Heart left ventricle (tissue), 16 donors: ENCODE measurements at regions not wholly inside any gene's neighbourhood (a gene's known extent, or its start where the extent isn't known, plus 50 kb on each side); places are given as distances from the start of the nearest gene placed in this dataset.

ENCODE experiments used
- ATAC-seq, 4 donors: fragments of 200-7000 bp; cut with Tn5 transposase; one replicate each; pipeline ENCODE4 v1.9.1; 2020 to 2022; ENCODE audit warnings: moderate library complexity in 4 of 4, mild to moderate bottlenecking in 3 of 4, moderate number of reproducible peaks in 1 of 4
- DNase-seq, 5 donors: peaks; one replicate each; pipeline ENCODE4 v3.0.0-alpha.2; 2020
- H3K27ac ChIP-seq, 12 donors: fragments of 200-600 bp; sonication (generic) in 4 of 12; one replicate each; pipeline versions ENCODE4 v1.5.0 to v1.8.0; 2016 to 2022; ENCODE audit warnings: mild to moderate bottlenecking in 2 of 12
- H3K27me3 ChIP-seq, 9 donors: fragments of 200-600 bp; sonication (generic) in 2 of 9; one replicate each; pipeline versions ENCODE4 v1.5.1 to v1.8.0; 2016 to 2022; ENCODE audit warnings: mild to moderate bottlenecking in 3 of 9
- H3K36me3 ChIP-seq, 9 donors: fragments of 200-600 bp; sonication (generic) in 2 of 9; one replicate each; pipeline versions ENCODE4 v1.5.0 to v1.8.0; 2018 to 2022; ENCODE audit warnings: mild to moderate bottlenecking in 2 of 9
- H3K4me1 ChIP-seq, 12 donors: fragments of 200-600 bp; sonication (generic) in 4 of 12; one replicate each; pipeline versions ENCODE4 v1.5.0 to v1.8.0; 2016 to 2022; ENCODE audit warnings: mild to moderate bottlenecking in 3 of 12
- H3K4me3 ChIP-seq, 12 donors: fragments of 200-600 bp; sonication (generic) in 4 of 12; one replicate each; pipeline versions ENCODE4 v1.5.0 to v1.8.0; 2017 to 2022; ENCODE audit warnings: mild to moderate bottlenecking in 9 of 12, moderate library complexity in 4 of 12
- H3K9me3 ChIP-seq, 12 donors: fragments of 200-600 bp; sonication (generic) in 4 of 12; one replicate each; pipeline versions ENCODE4 v1.5.0 to v1.8.0; 2016 to 2022; ENCODE audit warnings: mild to moderate bottlenecking in 1 of 12
- POLR2A ChIP-seq, 2 donors: fragments of 450-650 bp; IDR thresholded peaks; one replicate each; pipeline ENCODE4 v1.6.1; 2017; ENCODE audit warnings: antibody characterized with exemption in 2 of 2, mild to moderate bottlenecking in 2 of 2, moderate library complexity in 2 of 2
- WGBS, 4 donors: extraction: QIAGEN DNeasy Blood & Tissue Kit in 2 of 4; methylation state at CpG; one replicate each; pipeline versions ENCODE4 v1.1.5 to v1.1.7; 2013 to 2018; 5-methylcytosine and 5-hydroxymethylcytosine counted together
- intact Hi-C, 10 donors: fragments of 100-400 bp; cut with DNase I; formaldehyde crosslinking; loops; one replicate each; pipeline versions ENCODE4 v1.11.1 to v1.14.2; 2022
- TF ChIP-seq, protein P1 (sequence below), 12 donors: fragments of 200-600 bp; sonication (generic) in 4 of 12; IDR thresholded peaks; one replicate each; pipeline versions ENCODE4 v1.5.0 to v1.8.0; 2018 to 2022; ENCODE audit warnings: antibody characterized with exemption in 12 of 12, mild to moderate bottlenecking in 5 of 12
- donor health status: ischemic (EF 13 %, LVEDD 7.1; RV severe dilation, severe dysfunction).
- donor health status: healthy with polysubstance abuse.
- donor health status: DM: no; HTN: yes; CAD: no.
- donor health status: DM: no; HTN: no; CAD: no.
- donor health status: ischemic (EF 25% LVEDD 6.9; RV normal size, moderate dysfunction).
- donor health status: ischemic (EF 25% LVEDD 5.7; RV mildly dilated, moderate dysfunction).
- donor health status: healthy.
- donor health status: DM: yes; HTN: yes; CAD: no.
- donor health status: ischemic (EF 35%, LVEDD 5.7; RV mildly dilated, moderate dysfunction).
- donor health status: nonischemic (EF 11% LVEDD 7.7; RV severe dilation, severe dysfunction).
- donor health status: DM: yes; HTN: yes; CAD: no.
- donor health status: PGD.
- donor health status: ischemic (EF 29% LVEDD 5.4; RV normal size, mild dysfunction).
- donor health status: nonischemic (EF 23%, LVEDD 6.1; RV moderate dilation, normal function).

DNA sequence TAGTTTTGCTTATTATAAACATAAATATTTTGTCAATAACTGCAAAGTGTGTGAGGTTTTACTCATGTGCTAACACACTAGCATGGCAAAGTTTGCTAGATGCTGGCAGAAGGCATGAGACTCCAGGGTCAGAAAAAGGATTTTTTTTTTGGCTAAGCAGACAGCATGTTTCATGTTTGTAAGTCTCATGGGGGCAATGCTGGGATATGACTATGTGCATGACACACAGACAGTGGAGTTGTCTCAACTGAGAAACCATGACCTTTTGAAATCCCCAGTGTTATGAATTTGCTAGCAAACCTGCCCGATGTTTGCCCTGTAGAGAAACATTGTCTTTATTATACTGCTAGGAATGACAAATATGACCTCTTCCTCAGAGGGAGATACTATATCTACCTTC, 448.2 kb downstream of the BRINP3 start:
- no peak overlapping the region for H3K4me3 ChIP-seq
- intact Hi-C loops: no loop called here
- ATAC-seq: no peak
- H3K27me3 ChIP-seq: no peaks in the 10 kb centered on the region
- no peak overlapping the region for H3K27ac ChIP-seq
- no peaks in the 10 kb centered on the region for H3K4me1 ChIP-seq
- TF ChIP-seq, protein P1, sequence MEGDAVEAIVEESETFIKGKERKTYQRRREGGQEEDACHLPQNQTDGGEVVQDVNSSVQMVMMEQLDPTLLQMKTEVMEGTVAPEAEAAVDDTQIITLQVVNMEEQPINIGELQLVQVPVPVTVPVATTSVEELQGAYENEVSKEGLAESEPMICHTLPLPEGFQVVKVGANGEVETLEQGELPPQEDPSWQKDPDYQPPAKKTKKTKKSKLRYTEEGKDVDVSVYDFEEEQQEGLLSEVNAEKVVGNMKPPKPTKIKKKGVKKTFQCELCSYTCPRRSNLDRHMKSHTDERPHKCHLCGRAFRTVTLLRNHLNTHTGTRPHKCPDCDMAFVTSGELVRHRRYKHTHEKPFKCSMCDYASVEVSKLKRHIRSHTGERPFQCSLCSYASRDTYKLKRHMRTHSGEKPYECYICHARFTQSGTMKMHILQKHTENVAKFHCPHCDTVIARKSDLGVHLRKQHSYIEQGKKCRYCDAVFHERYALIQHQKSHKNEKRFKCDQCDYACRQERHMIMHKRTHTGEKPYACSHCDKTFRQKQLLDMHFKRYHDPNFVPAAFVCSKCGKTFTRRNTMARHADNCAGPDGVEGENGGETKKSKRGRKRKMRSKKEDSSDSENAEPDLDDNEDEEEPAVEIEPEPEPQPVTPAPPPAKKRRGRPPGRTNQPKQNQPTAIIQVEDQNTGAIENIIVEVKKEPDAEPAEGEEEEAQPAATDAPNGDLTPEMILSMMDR (IDR thresholded peaks at IDR 0.05): no peak
- TF ChIP-seq POLR2A (IDR thresholded peaks at IDR 0.05): no peak
- DNase-seq: no peak
- 56 to 100% (median 93%) methylated on average over 1 of the region's 1 CpG for WGBS, 4 donors
- no peaks in the 10 kb centered on the region for H3K36me3 ChIP-seq
- H3K9me3 ChIP-seq: peaks cover 0 to 8% (median 0%) of the 10 kb centered on the region in 12 donors

- H3K4me3 ChIP-seq: no peak overlapping the region
- H3K36me3 ChIP-seq: no peaks in the 10 kb centered on the region
- H3K4me1 ChIP-seq: no peaks in the 10 kb centered on the region
- ATAC-seq: no peak
- no peak for TF ChIP-seq POLR2A (IDR thresholded peaks at IDR 0.05)
- TF ChIP-seq, protein P1 (IDR thresholded peaks at IDR 0.05): no peak
- 96 to 100% (median 96%) methylated on average over 1 of the region's 1 CpG for WGBS, 4 donors
- DNase-seq: no peak
- H3K27me3 ChIP-seq: no peaks in the 10 kb centered on the region
- peaks cover 0 to 4% (median 0%) of the 10 kb centered on the region in 12 donors for H3K9me3 ChIP-seq
- intact Hi-C loops: no loop called here
- no peak overlapping the region for H3K27ac ChIP-seq
These were observed 434.0 kb downstream of the BRINP3 start for GRCh38 chr1:190043655-190044054.

- TF ChIP-seq POLR2A (IDR thresholded peaks at IDR 0.05): no peak
- no peak overlapping the region for H3K27ac ChIP-seq
- no peak overlapping the region for H3K4me3 ChIP-seq
- no peaks in the 10 kb centered on the region for H3K36me3 ChIP-seq
- ATAC-seq (no peak), DNase-seq (no peak)
- no peaks in the 10 kb centered on the region for H3K27me3 ChIP-seq
- H3K4me1 ChIP-seq: no peaks in the 10 kb centered on the region
- H3K9me3 ChIP-seq: peaks cover 0 to 4% (median 0%) of the 10 kb centered on the region in 12 donors
- intact Hi-C loops: no loop called here
These were observed 431.4 kb downstream of the BRINP3 start for GRCh38 chr1:190046231-190046630.
